RWPE1 (cell line): ENCODE measurements at regions not wholly inside any gene's neighbourhood (a gene's known extent, or its start where the extent isn't known, plus 50 kb on each side); places are given as distances from the start of the nearest gene placed in this dataset.

Experiments
- CTCF ChIA-PET: fragments of 350-600 bp; sonication (Branson Sonifier 250); formaldehyde crosslinking; extraction: SDS; loops from one replicate; lab custom pipeline; 2021; lab: Yijun Ruan, JAX
- POLR2A ChIA-PET: fragments of 400-600 bp; formaldehyde crosslinking; extraction: SDS; loops from one replicate; lab custom pipeline; 2020; ENCODE audit warnings: antibody characterized with exemption; ENCODE audit not compliant: low non-redundant PET; lab: Yijun Ruan, JAX
- DNase-seq: peaks from one replicate; pipeline ENCODE4 v3.0.0; 2012; ENCODE audit warnings: low spot score
- H3K27ac ChIP-seq: fragments of 450-650 bp; 2 replicates; pipeline ENCODE4 v1.5.1; 2017
- TF ChIP-seq, protein P1 (sequence below): fragments of 450-650 bp; conservative IDR thresholded peaks from 2 replicates; pipeline ENCODE4 v1.5.1; 2017; ENCODE audit warnings: low read depth, mild to moderate bottlenecking

DNA sequence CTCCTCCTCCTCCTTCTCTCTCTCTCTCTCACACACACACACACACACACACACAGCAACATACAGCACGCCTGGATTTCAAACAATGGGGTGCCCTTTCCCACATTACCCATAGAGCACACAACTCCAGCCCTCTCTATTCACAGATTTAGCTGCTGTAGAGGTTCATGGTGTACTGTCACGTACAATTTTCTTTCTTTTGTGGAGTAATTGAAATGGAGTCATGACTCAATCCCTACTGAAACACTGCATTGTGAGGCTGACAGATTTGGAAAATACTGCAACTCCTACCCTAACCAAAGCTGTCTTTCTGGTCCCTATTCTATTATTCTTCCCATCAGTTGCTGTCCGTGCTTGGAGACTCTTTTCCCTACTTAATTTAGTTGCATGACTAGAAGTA, 166.9 kb downstream of the EDN1 start:
- TF ChIP-seq, protein P1, sequence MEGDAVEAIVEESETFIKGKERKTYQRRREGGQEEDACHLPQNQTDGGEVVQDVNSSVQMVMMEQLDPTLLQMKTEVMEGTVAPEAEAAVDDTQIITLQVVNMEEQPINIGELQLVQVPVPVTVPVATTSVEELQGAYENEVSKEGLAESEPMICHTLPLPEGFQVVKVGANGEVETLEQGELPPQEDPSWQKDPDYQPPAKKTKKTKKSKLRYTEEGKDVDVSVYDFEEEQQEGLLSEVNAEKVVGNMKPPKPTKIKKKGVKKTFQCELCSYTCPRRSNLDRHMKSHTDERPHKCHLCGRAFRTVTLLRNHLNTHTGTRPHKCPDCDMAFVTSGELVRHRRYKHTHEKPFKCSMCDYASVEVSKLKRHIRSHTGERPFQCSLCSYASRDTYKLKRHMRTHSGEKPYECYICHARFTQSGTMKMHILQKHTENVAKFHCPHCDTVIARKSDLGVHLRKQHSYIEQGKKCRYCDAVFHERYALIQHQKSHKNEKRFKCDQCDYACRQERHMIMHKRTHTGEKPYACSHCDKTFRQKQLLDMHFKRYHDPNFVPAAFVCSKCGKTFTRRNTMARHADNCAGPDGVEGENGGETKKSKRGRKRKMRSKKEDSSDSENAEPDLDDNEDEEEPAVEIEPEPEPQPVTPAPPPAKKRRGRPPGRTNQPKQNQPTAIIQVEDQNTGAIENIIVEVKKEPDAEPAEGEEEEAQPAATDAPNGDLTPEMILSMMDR, result no peak
- no peak overlapping the region for H3K27ac ChIP-seq
- no peak for DNase-seq
- CTCF ChIA-PET, result interaction anchor here (0.5 kb wide), 1 partner anchor 49 kb away, joined by 3 read pairs; no protein-coding TSS in a partner anchor
- POLR2A ChIA-PET, result no interaction called here

DNA sequence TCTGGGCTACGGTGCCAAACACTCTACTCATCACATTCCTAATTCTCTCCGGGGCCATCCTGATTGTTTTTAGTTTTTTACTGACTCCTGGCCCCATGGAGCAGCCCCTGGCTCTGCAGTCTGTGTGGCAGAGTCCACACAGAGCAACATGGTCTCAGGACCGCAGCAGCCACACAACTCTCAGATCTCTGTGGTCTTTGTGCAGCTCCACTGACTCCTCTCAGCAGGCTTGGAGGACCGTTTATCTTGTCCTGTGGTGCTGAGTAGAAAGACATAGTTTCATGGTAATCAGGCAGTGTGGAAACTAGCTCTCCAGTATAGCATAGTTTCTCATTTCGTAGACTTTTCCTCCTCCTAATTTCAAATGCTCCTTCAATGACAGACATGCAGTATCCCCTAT, 168.4 kb downstream of the EDN1 start:
- POLR2A ChIA-PET, result no interaction called here
- no peak overlapping the region for H3K27ac ChIP-seq
- CTCF ChIA-PET, result no interaction called here
- TF ChIP-seq, protein P1, result no peak
- no peak for DNase-seq

DNA sequence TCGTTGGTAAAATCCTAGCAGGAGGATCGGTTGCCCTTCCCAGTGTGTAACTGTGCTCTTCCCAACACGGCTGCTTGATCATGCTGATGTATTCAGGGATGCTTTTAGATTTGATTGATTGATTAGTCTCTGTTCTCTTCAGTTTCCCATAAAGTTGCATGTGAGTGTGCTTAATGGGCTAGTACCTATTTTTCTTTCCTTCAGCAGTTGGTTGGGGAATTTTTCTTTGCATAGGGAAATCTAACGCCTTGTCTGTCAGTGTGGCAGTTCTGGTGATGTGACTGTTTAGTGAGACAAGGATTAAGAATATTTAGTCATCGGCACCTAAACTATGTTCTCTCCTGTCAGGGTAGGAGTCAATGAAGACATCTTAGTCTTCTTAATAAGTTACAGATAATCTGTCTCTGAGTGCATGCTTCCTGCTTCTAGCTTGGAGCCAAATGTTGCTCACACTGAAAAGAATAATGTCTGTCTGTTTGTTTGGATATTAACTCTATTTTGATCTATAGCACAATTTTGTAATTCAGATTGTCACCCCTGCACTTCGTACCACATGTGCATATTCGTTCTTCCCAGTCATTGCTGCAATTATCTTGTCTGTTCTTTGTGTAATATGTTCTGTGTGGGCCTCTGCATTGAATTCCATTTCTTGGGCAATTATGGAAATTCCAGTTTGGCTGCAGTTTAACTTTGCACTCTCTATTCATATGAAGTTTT, 169.9 kb downstream of the EDN1 start:
- H3K27ac ChIP-seq, result no peak overlapping the region
- ChIA-PET POLR2A (no interaction called here), CTCF (no interaction called here)
- TF ChIP-seq, protein P1, result no peak
- DNase-seq, result no peak

DNA sequence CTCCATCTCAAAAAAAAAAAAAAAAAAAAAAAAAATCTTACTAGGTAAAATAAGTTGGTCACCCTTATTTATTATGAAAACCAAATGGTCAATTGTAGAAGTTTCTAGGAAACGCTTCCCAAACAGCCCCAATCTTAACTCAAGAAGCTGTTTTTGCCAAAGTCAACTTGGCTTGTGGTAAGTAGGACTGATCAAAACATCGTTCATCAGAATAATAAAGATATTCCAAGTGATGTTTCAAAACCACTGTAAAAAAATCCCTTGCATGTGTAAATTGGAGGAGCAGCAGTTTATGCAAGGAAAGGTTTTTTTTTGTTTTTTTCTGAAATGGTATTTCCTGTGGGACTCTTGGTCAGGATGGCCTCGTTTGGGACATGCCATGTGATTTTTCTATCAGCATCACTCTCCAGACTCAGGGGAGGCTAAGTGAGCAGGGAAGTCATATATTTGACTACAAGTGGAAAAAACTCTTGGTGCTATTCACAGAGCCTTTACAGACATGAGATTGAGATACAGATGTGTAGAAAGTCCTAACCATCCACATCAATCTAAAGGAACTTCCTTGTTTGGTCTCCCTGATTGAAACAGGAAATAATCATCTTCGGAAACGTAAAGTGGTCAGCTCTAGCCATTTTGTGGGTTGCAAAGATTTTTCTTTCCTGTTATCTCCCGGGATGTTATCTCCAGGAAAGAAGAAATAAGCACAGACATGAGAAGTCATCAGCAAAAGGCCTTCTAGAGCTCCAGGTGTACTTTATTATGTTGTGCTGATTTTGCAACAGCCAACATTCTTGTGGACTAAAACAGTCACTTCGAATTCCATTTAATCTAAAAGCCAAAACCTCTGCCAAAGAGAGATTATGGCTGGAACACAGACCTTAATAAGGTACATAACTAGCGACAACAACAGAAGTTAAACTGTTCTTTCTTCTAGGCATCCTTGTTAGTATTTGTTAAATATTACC, 177.8 kb downstream of the EDN1 start:
- ChIA-PET POLR2A (no interaction called here), CTCF (interaction anchor here (0.6 kb wide), 1 partner anchor 274 kb away, joined by 4 read pairs; no protein-coding TSS in a partner anchor)
- no peak for DNase-seq
- TF ChIP-seq, protein P1, result no peak
- H3K27ac ChIP-seq, result no peak overlapping the region; the same call in 1 of the 2 replicates

DNA sequence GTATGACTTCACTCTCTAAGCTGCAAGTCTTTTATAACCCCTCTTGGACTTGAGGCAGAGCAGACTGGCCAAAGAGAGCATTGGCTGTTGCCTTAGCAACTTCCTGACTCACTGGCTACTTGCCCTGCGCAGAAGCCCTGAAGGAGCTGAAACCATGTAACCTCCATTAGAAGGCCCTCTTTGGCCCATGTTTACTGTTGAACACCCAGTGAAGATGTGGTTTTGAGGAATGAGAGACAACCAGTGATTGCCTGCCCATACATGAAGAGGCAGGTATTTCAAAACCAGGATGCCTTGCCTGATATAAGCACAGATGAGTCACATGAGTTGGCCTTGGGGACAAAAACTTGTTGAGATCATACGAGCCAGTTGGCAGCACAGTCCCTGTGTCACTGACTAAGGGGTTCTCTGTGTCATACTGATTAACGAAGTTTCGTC, 182.5 kb downstream of the EDN1 start:
- peak overlapping the region; percentile 90 for H3K27ac ChIP-seq
- TF ChIP-seq, protein P1, result no peak
- peak; percentile 88 for DNase-seq
- ChIA-PET CTCF (interaction anchor here (0.6 to 0.7 kb wide), 2 partner anchors 104 to 183 kb away, joined by 3 read pairs; no protein-coding TSS in a partner anchor), POLR2A (no interaction called here)

DNA sequence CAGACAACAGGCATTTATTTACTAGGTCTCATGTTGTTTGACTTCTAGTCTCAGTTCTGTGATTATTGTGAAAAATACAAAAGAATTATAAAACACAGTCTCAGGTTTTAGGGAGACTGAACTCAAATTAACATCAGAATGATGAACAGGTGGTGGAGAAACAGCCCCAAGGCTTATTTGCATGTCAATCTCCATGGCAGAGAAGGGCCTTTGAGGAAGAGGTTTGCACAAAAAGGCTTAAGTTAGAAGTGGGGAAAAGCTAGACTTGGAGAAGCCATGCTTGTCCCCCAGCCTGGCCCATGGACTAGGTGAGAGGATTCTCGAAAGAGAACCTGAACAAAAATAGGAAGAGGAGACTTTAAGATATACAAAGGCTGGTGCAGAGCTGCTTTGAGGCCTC, 183.3 kb downstream of the EDN1 start:
- TF ChIP-seq, protein P1, result no peak
- DNase-seq, result no peak
- ChIA-PET POLR2A (no interaction called here), CTCF (interaction anchor here (0.8 to 1.0 kb wide), 2 partner anchors 9 to 48 kb away, joined by 3 read pairs; no protein-coding TSS in a partner anchor)
- H3K27ac ChIP-seq, result peak overlapping the region; percentile 90
